Upper lobe of right lung (tissue), 1 donor: ENCODE measurements at regions not wholly inside any gene's neighbourhood (a gene's known extent, or its start where the extent isn't known, plus 50 kb on each side); places are given as distances from the start of the nearest gene placed in this dataset.

Experiments
- ATAC-seq: fragments of 200-7000 bp; cut with Tn5 transposase; one replicate; pipeline ENCODE4 v1.9.1; 2020; ENCODE audit warnings: mild to moderate bottlenecking, moderate library complexity
- DNase-seq: peaks from one replicate; pipeline ENCODE4 v3.0.0-alpha.2; 2020
- H3K27ac ChIP-seq: fragments of 200-600 bp; one replicate; pipeline ENCODE4 v1.8.0; 2022
- H3K27me3 ChIP-seq: fragments of 200-600 bp; one replicate; pipeline ENCODE4 v1.8.0; 2022; ENCODE audit warnings: mild to moderate bottlenecking
- H3K36me3 ChIP-seq: fragments of 200-600 bp; one replicate; pipeline ENCODE4 v1.8.0; 2022
- H3K4me1 ChIP-seq: fragments of 200-600 bp; one replicate; pipeline ENCODE4 v1.8.0; 2022
- H3K4me3 ChIP-seq: fragments of 200-600 bp; one replicate; pipeline ENCODE4 v1.8.0; 2022; ENCODE audit warnings: mild to moderate bottlenecking
- H3K9me3 ChIP-seq: fragments of 200-600 bp; one replicate; pipeline ENCODE4 v1.8.0; 2022
- CTCF ChIP-seq: fragments of 200-600 bp; IDR thresholded peaks from one replicate; pipeline ENCODE4 v1.8.0; 2022; ENCODE audit warnings: antibody characterized with exemption
- intact Hi-C: fragments of 100-400 bp; cut with DNase I; formaldehyde crosslinking; loops from one replicate; pipeline ENCODE4 v1.11.0; 2022
- donor health status: DM: no; HTN: yes; CAD: no; lungs with severe emphysema.

GRCh38 chr4:132763465-132763864, 385.6 kb upstream of the PCDH10 start:
- Histone ChIP-seq H3K36me3 (no peaks in the 10 kb centered on the region), H3K9me3 (no peaks in the 10 kb centered on the region), H3K4me3 (no peak overlapping the region), H3K27ac (no peak overlapping the region), H3K27me3 (no peaks in the 10 kb centered on the region), H3K4me1 (no peaks in the 10 kb centered on the region)
- intact Hi-C loops = no loop called here
- ATAC-seq (no peak), DNase-seq (no peak)
- TF ChIP-seq CTCF = no peak

DNA sequence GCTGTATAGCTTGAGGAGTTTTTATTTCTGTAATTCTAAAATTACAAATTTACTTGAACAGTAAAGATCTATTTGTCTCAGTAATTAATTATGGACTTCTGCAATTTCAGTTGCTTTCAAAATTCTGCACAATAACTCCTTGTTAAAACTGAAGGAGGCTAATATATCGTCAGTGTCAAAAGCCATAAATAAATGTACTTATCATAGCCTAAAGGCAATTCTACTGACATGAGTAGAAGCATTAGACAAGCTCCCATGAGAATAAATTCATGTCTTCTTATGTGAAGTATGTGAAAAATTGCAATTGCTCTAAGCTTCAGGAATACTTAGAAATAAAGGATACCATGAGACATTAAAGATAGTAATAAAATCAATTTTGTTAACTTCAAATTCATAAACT, 381.2 kb upstream of the PCDH10 start:
- ATAC-seq = no peak
- Histone ChIP-seq H3K27me3 (no peaks in the 10 kb centered on the region), H3K27ac (no peak overlapping the region), H3K9me3 (no peaks in the 10 kb centered on the region), H3K36me3 (no peaks in the 10 kb centered on the region), H3K4me1 (no peaks in the 10 kb centered on the region), H3K4me3 (no peak overlapping the region)
- intact Hi-C loops = no loop called here
- no peak for DNase-seq
- no peak for TF ChIP-seq CTCF

- H3K9me3 ChIP-seq = no peaks in the 10 kb centered on the region
- TF ChIP-seq CTCF = no peak
- no peak overlapping the region for H3K4me3 ChIP-seq
- H3K27me3 ChIP-seq = no peaks in the 10 kb centered on the region
- H3K36me3 ChIP-seq = no peaks in the 10 kb centered on the region
- ATAC-seq = no peak
- H3K4me1 ChIP-seq = no peaks in the 10 kb centered on the region
- no peak for DNase-seq
- intact Hi-C loops = no loop called here
- H3K27ac ChIP-seq = no peak overlapping the region
Measured at GRCh38 chr4:132770776-132771175, 378.3 kb upstream of the PCDH10 start.

DNA sequence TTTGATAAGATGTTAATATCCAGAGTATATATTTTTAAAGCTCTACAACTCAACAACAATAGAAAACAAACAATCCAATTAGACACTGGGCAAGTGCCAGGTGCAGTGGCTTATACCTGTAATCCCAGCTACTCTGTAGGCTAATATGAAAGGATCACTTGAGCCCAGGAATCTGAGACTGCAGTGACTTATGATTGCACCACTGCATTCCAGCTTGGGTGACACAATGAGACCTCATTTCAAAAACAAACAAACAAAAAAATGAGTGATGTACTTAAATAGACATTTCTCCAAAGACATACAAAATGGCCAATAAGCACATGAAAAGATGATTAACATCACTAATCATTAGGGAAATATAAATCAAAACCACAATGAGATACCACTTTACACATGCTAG, 356.8 kb upstream of the PCDH10 start:
- H3K27ac ChIP-seq = no peak overlapping the region
- no peak for TF ChIP-seq CTCF
- no peaks in the 10 kb centered on the region for H3K4me1 ChIP-seq
- ATAC-seq (no peak), DNase-seq (no peak)
- H3K36me3 ChIP-seq = no peaks in the 10 kb centered on the region
- H3K27me3 ChIP-seq = no peaks in the 10 kb centered on the region
- H3K9me3 ChIP-seq = no peaks in the 10 kb centered on the region
- no peak overlapping the region for H3K4me3 ChIP-seq
- intact Hi-C loops = no loop called here

DNA sequence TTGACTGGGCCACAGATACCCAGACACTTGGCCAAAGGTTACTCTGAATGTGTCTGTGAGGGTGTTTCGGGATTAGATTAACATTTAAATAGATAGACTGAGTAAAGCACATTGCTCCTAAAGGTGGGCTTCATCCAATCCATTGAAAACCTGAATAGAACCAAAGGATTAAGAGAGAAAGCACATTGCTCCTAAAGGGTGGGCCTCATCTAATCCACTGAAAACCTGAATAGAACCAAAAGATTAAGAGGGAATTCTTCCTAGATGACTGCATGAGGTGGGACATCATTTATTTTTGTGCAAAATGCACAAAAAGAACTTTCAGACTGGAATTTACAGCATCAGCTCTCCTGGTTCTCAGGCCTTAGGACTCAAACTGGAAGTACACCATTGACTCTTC, 351.2 kb upstream of the PCDH10 start:
- no peak for ATAC-seq
- intact Hi-C loops = no loop called here

More for the DNA sequence above, 351.2 kb upstream of the PCDH10 start:
- no peaks in the 10 kb centered on the region for H3K36me3 ChIP-seq
- H3K4me1 ChIP-seq = no peaks in the 10 kb centered on the region
- H3K27me3 ChIP-seq = no peaks in the 10 kb centered on the region
- H3K27ac ChIP-seq = no peak overlapping the region
- H3K9me3 ChIP-seq = no peaks in the 10 kb centered on the region
- DNase-seq = no peak
- no peak for TF ChIP-seq CTCF
- no peak overlapping the region for H3K4me3 ChIP-seq
